ENCODE measurements at regions not wholly inside any gene's neighbourhood (a gene's known extent, or its start where the extent isn't known, plus 50 kb on each side); places are given as distances from the start of the nearest gene placed in this dataset.

GRCh38 chr13:85236413-85236812, 562.8 kb downstream of the SLITRK6 start:
- no peak for TF ChIP-seq CTCF (conservative IDR thresholded peaks at IDR 0.05; ENCODE audit: low read depth in 2 of 2)
- TF ChIP-seq EZH2 (IDR thresholded peaks at IDR 0.05; ENCODE audit: low read depth, unreplicated experiment) = no peak
- no peak for TF ChIP-seq POLR2AphosphoS5 (IDR thresholded peaks at IDR 0.05; ENCODE audit: low read depth)
- TF ChIP-seq ETS1 (IDR thresholded peaks at IDR 0.05) = no peak
- no peak for TF ChIP-seq JUNB (IDR thresholded peaks at IDR 0.05; ENCODE audit: unreplicated experiment)
- TF ChIP-seq CREB1 (CRISPR knock-in tag; IDR thresholded peaks at IDR 0.05; ENCODE audit: low read depth) = no peak
- no peak for TF ChIP-seq REST (IDR thresholded peaks at IDR 0.05; ENCODE audit: unreplicated experiment)
- TF ChIP-seq ZNF114 (CRISPR knock-in tag; IDR thresholded peaks at IDR 0.05) = no peak
- no peak for TF ChIP-seq NANOG (IDR thresholded peaks at IDR 0.05; ENCODE audit: borderline replicate concordance)
- no peak for TF ChIP-seq ZNF331 (CRISPR knock-in tag; IDR thresholded peaks at IDR 0.05; ENCODE audit: low read depth)
- TF ChIP-seq ZNF462 (CRISPR knock-in tag; IDR thresholded peaks at IDR 0.05) = no peak
